HL-60/S4 treated with phorbol 12-myristate 13-acetate at 8.2 ng/mL for 4 days and 3 days (cell line): ENCODE measurements at regions not wholly inside any gene's neighbourhood (a gene's known extent, or its start where the extent isn't known, plus 50 kb on each side); places are given as distances from the start of the nearest gene placed in this dataset.

ENCODE experiments used
- in situ Hi-C: fragments of 300-500 bp; cut with MboI; formaldehyde crosslinking; loops from 2 replicates; pipeline ENCODE4 v1.15.0; 2022; ENCODE audit warnings: low sequenced_read_pairs

DNA sequence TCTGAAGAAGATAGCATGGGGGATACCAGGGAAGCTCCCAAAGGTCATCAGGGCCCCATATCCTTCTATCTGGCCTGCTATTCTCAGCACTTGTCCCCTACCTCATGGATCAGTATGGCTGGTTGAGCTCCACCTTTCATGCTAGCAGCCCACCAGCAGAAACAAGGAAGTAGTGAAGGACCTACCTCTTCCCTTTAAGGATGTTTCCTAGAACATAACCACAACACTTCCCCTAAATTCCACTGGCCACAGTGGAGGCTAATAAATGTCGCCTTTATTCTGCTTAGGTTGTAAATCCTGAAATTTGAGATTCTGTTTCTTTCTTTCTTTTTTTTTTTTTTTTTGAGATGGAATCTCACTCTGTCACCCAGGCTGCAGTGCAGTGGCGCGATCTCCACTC, 128.6 kb upstream of the PARP11 start:
- in situ Hi-C loops = no loop called here

DNA sequence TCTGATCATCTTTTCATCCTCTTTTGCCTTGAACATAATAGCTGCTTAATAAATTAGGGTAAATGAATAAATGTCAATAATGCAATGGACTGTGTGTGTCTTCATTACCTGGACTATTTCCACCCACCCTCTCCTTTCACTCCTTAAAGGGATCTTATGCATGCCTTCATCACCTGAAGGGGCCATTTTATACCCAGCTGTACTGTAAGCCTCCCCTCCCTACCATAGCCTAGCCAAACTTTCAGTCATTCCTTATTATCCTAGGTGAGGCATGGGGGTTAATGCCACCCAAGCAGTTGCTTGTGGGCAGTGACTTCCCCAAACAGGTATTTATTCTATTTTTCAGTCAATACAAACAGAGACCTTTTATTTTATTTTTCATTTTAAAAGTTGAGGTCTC, 127.8 kb upstream of the PARP11 start:
- in situ Hi-C loops = no loop called here

GRCh38 chr12:3999904-4000303, 126.7 kb upstream of the PARP11 start:
- in situ Hi-C loops = no loop called here

DNA sequence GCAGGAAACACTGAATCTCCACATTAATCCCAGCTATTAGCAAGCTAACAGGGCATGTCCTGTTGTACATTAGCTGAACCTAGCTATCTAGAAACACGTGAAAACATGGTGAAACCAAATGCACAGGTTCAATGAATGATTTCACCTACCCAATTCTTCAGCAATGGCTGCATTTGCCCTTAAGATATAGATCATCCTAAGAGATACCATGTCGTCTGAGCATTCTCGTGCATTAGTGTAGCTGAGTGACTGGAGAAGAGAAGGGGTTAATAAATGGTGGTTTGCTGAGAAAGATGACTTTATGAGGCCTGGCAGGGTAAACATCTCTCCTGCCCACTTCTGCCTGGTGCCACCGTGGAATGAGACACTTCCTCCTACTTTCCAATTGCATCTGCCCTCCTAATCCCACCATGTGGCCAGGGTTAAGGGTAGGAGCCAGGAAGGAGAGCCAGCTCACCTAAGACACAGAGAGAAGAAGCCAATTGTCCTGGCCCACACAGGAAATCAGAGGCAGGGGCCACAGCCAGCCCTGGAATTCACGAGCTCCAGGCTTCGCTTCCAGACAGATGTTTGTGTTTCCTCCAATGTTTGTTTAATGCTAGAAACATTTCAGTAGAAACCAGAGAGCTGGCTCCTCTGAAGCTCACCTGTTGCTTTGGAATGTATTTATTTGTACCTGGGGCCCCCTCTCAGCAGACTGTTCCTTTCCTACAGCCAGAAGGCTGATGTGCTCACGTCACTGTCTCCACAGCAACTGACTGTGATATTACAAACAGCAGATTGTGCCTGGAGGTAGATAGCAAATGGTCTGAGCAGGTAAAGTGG, 126.0 kb upstream of the PARP11 start:
- in situ Hi-C loops = no loop called here

GRCh38 chr12:3998397-3998796, 125.2 kb upstream of the PARP11 start:
- in situ Hi-C loops = no loop called here

- in situ Hi-C loops = no loop called here
These were observed 123.1 kb upstream of the PARP11 start for GRCh38 chr12:3996322-3996721.

- in situ Hi-C loops = no loop called here
These were observed 122.1 kb upstream of the PARP11 start for GRCh38 chr12:3995306-3995705.

GRCh38 chr12:3994500-3994899, 121.3 kb upstream of the PARP11 start:
- in situ Hi-C loops = no loop called here

- in situ Hi-C loops = no loop called here
These were observed 119.7 kb upstream of the PARP11 start for GRCh38 chr12:3992945-3993344.

GRCh38 chr12:3991798-3992580, 118.8 kb upstream of the PARP11 start:
- in situ Hi-C loops = no loop called here

GRCh38 chr12:3990501-3991280, 117.5 kb upstream of the PARP11 start:
- in situ Hi-C loops = no loop called here

GRCh38 chr12:3989218-3989550, 116.0 kb upstream of the PARP11 start:
- in situ Hi-C loops = no loop called here

DNA sequence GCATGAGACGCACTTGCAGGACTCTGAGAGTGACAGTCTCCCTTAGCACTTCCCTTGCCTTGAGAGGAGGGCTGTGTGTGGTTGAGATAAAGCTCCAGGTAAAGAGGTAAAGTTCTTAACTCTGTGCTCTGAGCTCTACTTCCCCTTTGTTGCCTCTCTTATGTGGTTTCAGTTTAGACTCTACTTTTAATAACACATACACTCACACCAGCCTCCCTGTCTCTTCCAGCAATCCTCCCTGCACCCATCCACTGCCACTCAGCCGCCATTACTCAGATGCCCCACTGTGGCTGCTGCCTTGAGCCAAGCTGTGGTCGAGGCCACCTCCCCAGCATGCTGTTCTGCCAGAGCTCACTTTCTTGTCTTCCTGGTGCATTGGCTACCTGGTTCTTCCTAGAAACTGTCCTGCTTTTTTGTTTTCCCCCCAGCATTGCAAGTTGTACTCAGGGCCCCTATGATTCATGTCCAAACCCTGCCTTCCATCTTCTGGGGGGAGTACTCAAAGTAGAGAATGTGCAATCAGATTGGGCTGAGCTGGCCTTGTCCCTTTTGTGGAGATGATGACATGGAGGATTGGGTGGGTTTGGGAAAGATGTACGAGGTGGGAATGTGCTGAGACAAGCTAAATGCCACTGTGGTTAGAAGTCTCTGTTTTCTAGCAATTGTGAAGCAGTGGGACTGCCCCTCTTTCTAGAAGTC, 115.5 kb upstream of the PARP11 start:
- in situ Hi-C loops = no loop called here

DNA sequence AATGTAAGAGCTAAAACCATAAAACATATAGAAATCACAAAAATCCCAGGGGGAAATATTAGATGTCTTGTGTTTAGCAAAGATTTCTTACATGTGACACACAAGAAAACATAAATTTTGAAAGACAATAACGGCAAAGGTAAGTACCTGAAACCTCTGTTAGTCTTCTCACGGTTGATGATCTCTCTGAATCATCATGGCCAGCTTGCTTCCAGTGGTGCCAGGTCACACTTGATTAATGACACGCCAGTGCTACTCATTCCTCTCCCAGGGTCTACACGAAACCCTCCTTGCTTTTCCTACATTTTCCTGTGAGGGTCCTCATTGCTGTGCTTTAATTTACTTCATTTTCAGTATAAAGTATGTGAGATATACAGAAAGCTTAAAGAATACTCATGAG, 114.4 kb upstream of the PARP11 start:
- in situ Hi-C loops = no loop called here

DNA sequence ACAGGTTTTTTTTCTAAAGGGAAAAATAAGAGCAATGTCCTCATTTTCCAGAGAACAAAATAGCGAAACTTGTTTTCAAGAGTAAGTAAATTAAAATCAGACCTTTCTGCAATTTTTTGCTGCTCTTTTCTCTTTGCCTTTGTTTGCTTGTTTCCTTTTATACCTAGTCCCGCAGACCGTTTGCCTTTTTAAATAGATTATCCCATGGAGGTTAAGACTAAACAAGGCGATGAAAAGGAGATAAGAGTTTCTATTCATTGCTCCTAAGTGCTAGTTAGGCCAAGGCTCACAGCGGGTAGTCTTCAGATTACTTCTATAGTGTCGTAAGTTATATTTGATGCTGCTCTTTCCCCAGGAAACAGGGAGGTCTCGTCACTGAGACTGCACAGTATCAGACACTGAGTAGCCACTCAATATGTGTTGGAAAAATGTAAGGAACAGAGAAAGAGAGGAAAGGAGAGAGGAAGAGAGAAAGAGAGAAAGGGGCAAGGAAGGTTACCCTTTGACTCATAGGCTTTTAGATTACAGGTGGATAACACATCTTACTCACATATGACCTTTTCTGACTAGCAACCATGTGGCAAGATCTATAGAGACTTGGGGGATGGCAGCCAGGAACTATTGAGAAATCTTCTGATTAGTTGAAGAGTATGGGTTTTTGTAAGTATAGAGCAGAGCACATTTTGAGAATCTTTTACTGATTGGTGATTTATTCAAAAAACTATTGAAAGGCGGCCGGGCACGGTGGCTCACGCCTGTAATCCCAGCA, 107.5 kb upstream of the PARP11 start:
- in situ Hi-C loops = no loop called here

- in situ Hi-C loops = no loop called here
These were observed 104.4 kb upstream of the PARP11 start for GRCh38 chr12:3977621-3978020.

- in situ Hi-C loops = no loop called here
These were observed 103.2 kb upstream of the PARP11 start for GRCh38 chr12:3976351-3976938.

- in situ Hi-C loops = no loop called here
These were observed 102.5 kb upstream of the PARP11 start for GRCh38 chr12:3975652-3976051.

- in situ Hi-C loops = no loop called here
These were observed 101.7 kb upstream of the PARP11 start for GRCh38 chr12:3974883-3975282.
